ENCODE measurements at regions not wholly inside any gene's neighbourhood (a gene's known extent, or its start where the extent isn't known, plus 50 kb on each side); places are given as distances from the start of the nearest gene placed in this dataset.

DNA sequence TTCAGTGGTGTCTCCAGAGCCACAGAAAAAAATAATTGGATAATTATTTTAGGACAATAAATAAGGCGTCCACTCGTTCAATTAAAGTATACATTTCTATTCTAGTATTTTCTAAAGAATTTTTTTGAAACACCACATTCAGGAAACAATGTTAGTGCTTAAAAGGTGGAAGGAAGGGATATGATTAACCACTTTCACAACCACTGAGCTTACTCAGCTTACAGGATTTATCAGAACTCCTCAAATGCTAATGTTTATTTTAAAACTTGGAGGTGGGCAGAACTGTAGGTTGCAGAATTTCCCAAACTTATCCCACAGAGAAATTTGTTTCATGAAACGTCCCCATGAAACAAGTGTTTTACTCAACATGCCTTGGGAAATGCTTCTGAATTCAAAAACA lies 54.3 kb upstream of the MAGEB2 start:
- TF ChIP-seq POLR2A (IDR thresholded peaks at IDR 0.05): no peak
- TF ChIP-seq, protein P1, sequence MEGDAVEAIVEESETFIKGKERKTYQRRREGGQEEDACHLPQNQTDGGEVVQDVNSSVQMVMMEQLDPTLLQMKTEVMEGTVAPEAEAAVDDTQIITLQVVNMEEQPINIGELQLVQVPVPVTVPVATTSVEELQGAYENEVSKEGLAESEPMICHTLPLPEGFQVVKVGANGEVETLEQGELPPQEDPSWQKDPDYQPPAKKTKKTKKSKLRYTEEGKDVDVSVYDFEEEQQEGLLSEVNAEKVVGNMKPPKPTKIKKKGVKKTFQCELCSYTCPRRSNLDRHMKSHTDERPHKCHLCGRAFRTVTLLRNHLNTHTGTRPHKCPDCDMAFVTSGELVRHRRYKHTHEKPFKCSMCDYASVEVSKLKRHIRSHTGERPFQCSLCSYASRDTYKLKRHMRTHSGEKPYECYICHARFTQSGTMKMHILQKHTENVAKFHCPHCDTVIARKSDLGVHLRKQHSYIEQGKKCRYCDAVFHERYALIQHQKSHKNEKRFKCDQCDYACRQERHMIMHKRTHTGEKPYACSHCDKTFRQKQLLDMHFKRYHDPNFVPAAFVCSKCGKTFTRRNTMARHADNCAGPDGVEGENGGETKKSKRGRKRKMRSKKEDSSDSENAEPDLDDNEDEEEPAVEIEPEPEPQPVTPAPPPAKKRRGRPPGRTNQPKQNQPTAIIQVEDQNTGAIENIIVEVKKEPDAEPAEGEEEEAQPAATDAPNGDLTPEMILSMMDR (IDR thresholded peaks at IDR 0.05): no peak

Measured in thyroid gland (tissue), 4 donors.